Keratinocyte (primary cell): ENCODE measurements at regions not wholly inside any gene's neighbourhood (a gene's known extent, or its start where the extent isn't known, plus 50 kb on each side); places are given as distances from the start of the nearest gene placed in this dataset.

Experiments
- DNase-seq: peaks from one replicate; pipeline ENCODE4 v3.0.0-alpha.2; 2011; ENCODE audit warnings: low read depth, missing footprints, low spot score
- FAIRE-seq: peaks from 2 replicates; lab custom pipeline; 2011; peaks lifted over from hg19 to GRCh38; lab: Jason Lieb, UNC
- H2AFZ ChIP-seq: 2 replicates; pipeline ENCODE4 v1.6.0; 2012; ENCODE audit warnings: low read length, control low read depth, inconsistent platforms; ENCODE audit not compliant: control insufficient read depth
- H3K27ac ChIP-seq: 2 replicates; pipeline ENCODE4 v1.5.1; 2011; ENCODE audit warnings: low read length; ENCODE audit not compliant: control insufficient read depth, insufficient read depth
- H3K27me3 ChIP-seq: 3 replicates; pipeline ENCODE4 v1.6.0; 2011; ENCODE audit warnings: low read length; ENCODE audit not compliant: control insufficient read depth, insufficient read depth; ENCODE audit errors: extremely low read depth
- H3K36me3 ChIP-seq, 2 experiments: 2 replicates in 1 of 2; 3 replicates in 1 of 2; pipeline ENCODE4 v1.5.1; 2011; ENCODE audit warnings: low read length in 2 of 2, mild to moderate bottlenecking in 1 of 2; ENCODE audit not compliant: control insufficient read depth in 2 of 2, insufficient read depth in 2 of 2; ENCODE audit errors: extremely low read depth in 1 of 2
- H3K4me1 ChIP-seq: 3 replicates; pipeline ENCODE4 v1.5.1; 2011; ENCODE audit warnings: low read length; ENCODE audit not compliant: control insufficient read depth, insufficient read depth; ENCODE audit errors: extremely low read depth
- H3K4me2 ChIP-seq: 3 replicates; pipeline ENCODE4 v1.6.0; 2011; ENCODE audit warnings: low read depth, low read length; ENCODE audit not compliant: control insufficient read depth, insufficient read depth; ENCODE audit errors: extremely low read depth
- H3K4me3 ChIP-seq, 3 experiments: fragments of 200-600 bp in 1 of 3; sonication (generic) in 1 of 3; 2 replicates in 2 of 3; 3 replicates in 1 of 3; pipeline ENCODE4 v1.5.1; 2011 to 2016; ENCODE audit warnings: low read length in 3 of 3, mild to moderate bottlenecking in 3 of 3, control low read depth in 2 of 3, inconsistent platforms in 1 of 3, low read depth in 1 of 3, mixed read lengths in 1 of 3, mixed run types in 1 of 3, moderate library complexity in 1 of 3; ENCODE audit not compliant: control insufficient read depth in 2 of 3, insufficient read depth in 2 of 3; ENCODE audit errors: extremely low read depth in 1 of 3
- H3K79me2 ChIP-seq: 2 replicates; pipeline ENCODE4 v1.6.0; 2012; ENCODE audit warnings: low read length; ENCODE audit not compliant: control insufficient read depth, insufficient read depth
- H3K9ac ChIP-seq: 3 replicates; pipeline ENCODE4 v1.6.0; 2011; ENCODE audit warnings: low read length; ENCODE audit not compliant: control insufficient read depth, insufficient read depth; ENCODE audit errors: extremely low read depth
- H3K9me1 ChIP-seq: 3 replicates; pipeline ENCODE4 v1.6.0; 2011; ENCODE audit warnings: low read length; ENCODE audit not compliant: control insufficient read depth, insufficient read depth; ENCODE audit errors: extremely low read depth
- H3K9me3 ChIP-seq: 2 replicates; pipeline ENCODE4 v1.5.1; 2012; ENCODE audit warnings: low read depth, low read length; ENCODE audit not compliant: control insufficient read depth
- H4K20me1 ChIP-seq: 3 replicates; pipeline ENCODE4 v1.6.0; 2011; ENCODE audit warnings: low read length; ENCODE audit not compliant: control insufficient read depth, insufficient read depth; ENCODE audit errors: extremely low read depth
- EZH2 ChIP-seq: IDR thresholded peaks from one replicate; pipeline ENCODE4 v1.6.1; 2012; ENCODE audit warnings: inconsistent platforms, mild to moderate bottlenecking, low read length, moderate library complexity
- dilution Hi-C: fragments of 300-500 bp; cut with MboI; formaldehyde crosslinking; loops from one replicate; pipeline ENCODE4 v1.7.0; 2020; ENCODE audit warnings: low sequenced_read_pairs; ENCODE audit not compliant: extremely low pct_ligation_motif_present
- TF ChIP-seq, protein P1 (sequence below), 3 experiments: IDR thresholded peaks in 1 of 3; conservative IDR thresholded peaks in 1 of 3; optimal IDR thresholded peaks in 1 of 3; 2 replicates in 2 of 3; 3 replicates in 1 of 3; pipeline versions ENCODE3 to v1.5.1; 2011; ENCODE audit warnings: low read length in 3 of 3, mild to moderate bottlenecking in 3 of 3, moderate library complexity in 2 of 3, control low read depth in 1 of 3, inconsistent platforms in 1 of 3; ENCODE audit not compliant: insufficient read depth in 2 of 3; ENCODE audit errors: extremely low read depth in 1 of 3

- no peaks in the 10 kb centered on the region for H3K9me3 ChIP-seq
- H3K9ac ChIP-seq = no peak overlapping the region
- no peaks in the 10 kb centered on the region for H4K20me1 ChIP-seq
- DNase-seq = no peak
- H3K79me2 ChIP-seq = no peaks in the 10 kb centered on the region
- dilution Hi-C loops = no loop called here
- H3K4me2 ChIP-seq = no peak overlapping the region
- H3K27ac ChIP-seq = no peak overlapping the region
- H3K4me1 ChIP-seq = peaks cover 17% of the 10 kb centered on the region
- H3K4me3 ChIP-seq = no peak overlapping the region
- no peaks in the 10 kb centered on the region for H3K27me3 ChIP-seq
- TF ChIP-seq, protein P1, sequence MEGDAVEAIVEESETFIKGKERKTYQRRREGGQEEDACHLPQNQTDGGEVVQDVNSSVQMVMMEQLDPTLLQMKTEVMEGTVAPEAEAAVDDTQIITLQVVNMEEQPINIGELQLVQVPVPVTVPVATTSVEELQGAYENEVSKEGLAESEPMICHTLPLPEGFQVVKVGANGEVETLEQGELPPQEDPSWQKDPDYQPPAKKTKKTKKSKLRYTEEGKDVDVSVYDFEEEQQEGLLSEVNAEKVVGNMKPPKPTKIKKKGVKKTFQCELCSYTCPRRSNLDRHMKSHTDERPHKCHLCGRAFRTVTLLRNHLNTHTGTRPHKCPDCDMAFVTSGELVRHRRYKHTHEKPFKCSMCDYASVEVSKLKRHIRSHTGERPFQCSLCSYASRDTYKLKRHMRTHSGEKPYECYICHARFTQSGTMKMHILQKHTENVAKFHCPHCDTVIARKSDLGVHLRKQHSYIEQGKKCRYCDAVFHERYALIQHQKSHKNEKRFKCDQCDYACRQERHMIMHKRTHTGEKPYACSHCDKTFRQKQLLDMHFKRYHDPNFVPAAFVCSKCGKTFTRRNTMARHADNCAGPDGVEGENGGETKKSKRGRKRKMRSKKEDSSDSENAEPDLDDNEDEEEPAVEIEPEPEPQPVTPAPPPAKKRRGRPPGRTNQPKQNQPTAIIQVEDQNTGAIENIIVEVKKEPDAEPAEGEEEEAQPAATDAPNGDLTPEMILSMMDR (optimal IDR thresholded peaks at IDR 0.05 in 1 of 3, IDR thresholded peaks at IDR 0.05 in 1 of 3, conservative IDR thresholded peaks at IDR 0.05 in 1 of 3; ENCODE audit: extremely low read depth in 1 of 3, insufficient read depth in 2 of 3, low read length in 3 of 3) = no peak
- no peak for TF ChIP-seq EZH2
- H3K9me1 ChIP-seq = no peaks in the 10 kb centered on the region
- H3K36me3 ChIP-seq = no peaks in the 10 kb centered on the region
- H2AFZ ChIP-seq = no peak overlapping the region
- no peak for FAIRE-seq
Observed at GRCh38 chr3:177343122-177343625, 145.9 kb upstream of the TBL1XR1 start.

GRCh38 chr3:177345049-177345972 lies 148.0 kb upstream of the TBL1XR1 start:
- dilution Hi-C loops = no loop called here
- H3K27me3 ChIP-seq = no peaks in the 10 kb centered on the region
- peak overlapping the region; percentile 83 for H3K27ac ChIP-seq
- peak overlapping the region; percentile 39 for H3K9ac ChIP-seq
- peak overlapping the region; percentile 76 for H3K4me2 ChIP-seq
- no peak for TF ChIP-seq EZH2
- H3K9me3 ChIP-seq = no peaks in the 10 kb centered on the region
- H4K20me1 ChIP-seq = no peaks in the 10 kb centered on the region
- FAIRE-seq (peak; percentile 89), DNase-seq (peak; percentile 91)
- H3K4me3 ChIP-seq = peak overlapping the region in 1 of 3 experiments; percentile 36
- no peaks in the 10 kb centered on the region for H3K9me1 ChIP-seq
- H3K36me3 ChIP-seq = no peaks in the 10 kb centered on the region
- H3K4me1 ChIP-seq = peaks cover 24% of the 10 kb centered on the region
- no peaks in the 10 kb centered on the region for H3K79me2 ChIP-seq
- H2AFZ ChIP-seq = peak overlapping the region; percentile 81
